ENCODE measurements at regions not wholly inside any gene's neighbourhood (a gene's known extent, or its start where the extent isn't known, plus 50 kb on each side); places are given as distances from the start of the nearest gene placed in this dataset.

GRCh38 chr3:11944052-11944673, 60.0 kb upstream of the SYN2 start:
- peak; percentile 85 to 87 for TF ChIP-seq CTCF (conservative IDR thresholded peaks at IDR 0.05; ENCODE audit: low read depth in 2 of 2)
- no peak for TF ChIP-seq ETS1 (IDR thresholded peaks at IDR 0.05)
- TF ChIP-seq EZH2 (IDR thresholded peaks at IDR 0.05; ENCODE audit: low read depth, unreplicated experiment), result no peak
- TF ChIP-seq REST (IDR thresholded peaks at IDR 0.05; ENCODE audit: unreplicated experiment), result no peak
- TF ChIP-seq NANOG (IDR thresholded peaks at IDR 0.05; ENCODE audit: borderline replicate concordance), result no peak
- TF ChIP-seq EZH2phosphoT487 (IDR thresholded peaks at IDR 0.05; ENCODE audit: unreplicated experiment), result no peak
- no peak for TF ChIP-seq POLR2AphosphoS5 (IDR thresholded peaks at IDR 0.05; ENCODE audit: low read depth)
